Activated CD8-positive, alpha-beta T cell treated with anti-CD3 and anti-CD28 coated beads for 36 hours (primary cell): ENCODE measurements at regions not wholly inside any gene's neighbourhood (a gene's known extent, or its start where the extent isn't known, plus 50 kb on each side); places are given as distances from the start of the nearest gene placed in this dataset.

Experiments
- ATAC-seq: fragments of 200-7000 bp; cut with Tn5 transposase; one replicate; pipeline ENCODE4 v1.10.0; 2021; ENCODE audit warnings: mild to moderate bottlenecking, moderate library complexity
- CTCF ChIA-PET: fragments of 350-600 bp; sonication (Branson Sonifier 250); formaldehyde crosslinking; loops from one replicate; lab custom pipeline; 2021; ENCODE audit warnings: antibody characterized with exemption; lab: Charles Lee
- POLR2A ChIA-PET: fragments of 350-600 bp; sonication (Branson Sonifier 250); formaldehyde crosslinking; loops from one replicate; lab custom pipeline; 2021; ENCODE audit warnings: antibody characterized with exemption; lab: Charles Lee
- DNase-seq: peaks from one replicate; pipeline ENCODE4 v3.0.0-alpha.2; 2020
- H3K27ac Mint-ChIP-seq: one replicate; pipeline ENCODE4 v1.8.0; 2021; ENCODE audit warnings: mild to moderate bottlenecking, mixed read lengths
- H3K27me3 Mint-ChIP-seq: one replicate; pipeline ENCODE4 v1.8.0; 2021; ENCODE audit warnings: mixed read lengths
- H3K36me3 Mint-ChIP-seq: one replicate; pipeline ENCODE4 v1.8.0; 2021; ENCODE audit warnings: low read depth, mixed read lengths
- H3K4me1 Mint-ChIP-seq: one replicate; pipeline ENCODE4 v1.8.0; 2021; ENCODE audit warnings: low read depth, mixed read lengths
- H3K4me3 Mint-ChIP-seq: one replicate; pipeline ENCODE4 v1.8.0; 2021; ENCODE audit warnings: mild to moderate bottlenecking, moderate library complexity, mixed read lengths
- H3K9me3 Mint-ChIP-seq: one replicate; pipeline ENCODE4 v1.8.0; 2021; ENCODE audit warnings: mixed read lengths
- intact Hi-C: fragments of 100-400 bp; cut with micrococcal nuclease; formaldehyde crosslinking; loops from one replicate; pipeline ENCODE4 v1.10.0; 2022
- TF ChIP-seq, protein P1 (sequence below): fragments of 200-600 bp; IDR thresholded peaks from one replicate; pipeline ENCODE4 v1.8.0; 2022; ENCODE audit warnings: antibody characterized with exemption, mild to moderate bottlenecking

DNA sequence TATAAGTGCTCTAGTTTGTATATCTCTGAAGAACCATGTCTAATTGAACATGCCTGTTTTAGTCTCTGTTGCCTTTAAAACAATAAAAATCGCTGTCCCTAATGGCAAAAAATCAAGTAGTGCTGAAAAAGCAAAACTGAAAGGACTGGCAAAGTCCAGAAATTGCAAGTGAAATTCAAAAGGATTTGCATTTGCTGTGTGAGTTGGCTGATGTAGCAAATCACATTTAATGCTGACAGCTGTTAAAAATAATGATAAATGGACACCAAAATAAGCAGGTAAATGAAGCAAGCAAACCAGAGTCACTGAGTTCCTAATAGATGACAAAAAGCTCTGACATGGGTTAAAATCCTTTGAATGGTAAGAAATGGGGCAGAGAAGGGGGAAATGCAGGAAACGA lies 874.1 kb downstream of the GRM8 start:
- ChIA-PET CTCF (no interaction called here), POLR2A (no interaction called here)
- Mint-ChIP-seq H3K27ac (no peak overlapping the region), H3K36me3 (no peaks in the 10 kb centered on the region), H3K9me3 (no peaks in the 10 kb centered on the region), H3K27me3 (no peaks in the 10 kb centered on the region), H3K4me3 (no peak overlapping the region), H3K4me1 (no peaks in the 10 kb centered on the region)
- DNase-seq: no peak
- TF ChIP-seq, protein P1, sequence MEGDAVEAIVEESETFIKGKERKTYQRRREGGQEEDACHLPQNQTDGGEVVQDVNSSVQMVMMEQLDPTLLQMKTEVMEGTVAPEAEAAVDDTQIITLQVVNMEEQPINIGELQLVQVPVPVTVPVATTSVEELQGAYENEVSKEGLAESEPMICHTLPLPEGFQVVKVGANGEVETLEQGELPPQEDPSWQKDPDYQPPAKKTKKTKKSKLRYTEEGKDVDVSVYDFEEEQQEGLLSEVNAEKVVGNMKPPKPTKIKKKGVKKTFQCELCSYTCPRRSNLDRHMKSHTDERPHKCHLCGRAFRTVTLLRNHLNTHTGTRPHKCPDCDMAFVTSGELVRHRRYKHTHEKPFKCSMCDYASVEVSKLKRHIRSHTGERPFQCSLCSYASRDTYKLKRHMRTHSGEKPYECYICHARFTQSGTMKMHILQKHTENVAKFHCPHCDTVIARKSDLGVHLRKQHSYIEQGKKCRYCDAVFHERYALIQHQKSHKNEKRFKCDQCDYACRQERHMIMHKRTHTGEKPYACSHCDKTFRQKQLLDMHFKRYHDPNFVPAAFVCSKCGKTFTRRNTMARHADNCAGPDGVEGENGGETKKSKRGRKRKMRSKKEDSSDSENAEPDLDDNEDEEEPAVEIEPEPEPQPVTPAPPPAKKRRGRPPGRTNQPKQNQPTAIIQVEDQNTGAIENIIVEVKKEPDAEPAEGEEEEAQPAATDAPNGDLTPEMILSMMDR: no peak
- ATAC-seq: no peak
- intact Hi-C loops: no loop called here

DNA sequence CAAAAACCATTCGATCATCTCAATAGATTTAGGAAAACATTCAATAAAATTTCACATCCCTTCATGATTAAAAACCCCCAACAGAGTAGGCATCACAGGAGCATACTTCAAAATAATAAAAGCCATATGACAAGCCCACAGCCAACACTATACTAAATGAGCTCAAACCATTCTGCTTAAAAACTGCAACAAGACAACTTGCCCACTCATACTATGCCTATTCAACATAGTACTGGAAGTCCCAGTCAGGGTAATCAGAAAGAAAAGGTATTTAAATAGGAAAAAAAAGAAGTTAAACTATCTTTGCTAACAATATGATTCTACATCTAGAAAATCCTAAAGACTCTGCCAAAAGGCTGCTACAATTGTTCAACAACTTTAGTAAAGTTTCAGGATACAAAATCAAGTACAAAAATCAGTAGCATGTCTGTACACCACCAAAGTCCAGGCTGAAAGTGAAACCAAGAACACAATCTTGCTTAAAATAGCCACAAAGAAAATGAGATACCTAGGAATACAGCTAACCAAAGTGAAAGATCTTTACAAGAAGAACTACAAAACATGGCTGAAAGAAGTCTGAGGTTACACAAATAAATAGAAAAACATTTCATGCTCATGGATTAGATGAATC lies 882.6 kb downstream of the GRM8 start:
- Mint-ChIP-seq H3K27me3 (no peaks in the 10 kb centered on the region), H3K27ac (no peak overlapping the region), H3K4me3 (no peak overlapping the region), H3K9me3 (peaks cover 9% of the 10 kb centered on the region), H3K36me3 (no peaks in the 10 kb centered on the region), H3K4me1 (no peaks in the 10 kb centered on the region)
- intact Hi-C loops: no loop called here
- DNase-seq (no peak), ATAC-seq (no peak)
- TF ChIP-seq, protein P1: no peak
- ChIA-PET CTCF (no interaction called here), POLR2A (no interaction called here)

DNA sequence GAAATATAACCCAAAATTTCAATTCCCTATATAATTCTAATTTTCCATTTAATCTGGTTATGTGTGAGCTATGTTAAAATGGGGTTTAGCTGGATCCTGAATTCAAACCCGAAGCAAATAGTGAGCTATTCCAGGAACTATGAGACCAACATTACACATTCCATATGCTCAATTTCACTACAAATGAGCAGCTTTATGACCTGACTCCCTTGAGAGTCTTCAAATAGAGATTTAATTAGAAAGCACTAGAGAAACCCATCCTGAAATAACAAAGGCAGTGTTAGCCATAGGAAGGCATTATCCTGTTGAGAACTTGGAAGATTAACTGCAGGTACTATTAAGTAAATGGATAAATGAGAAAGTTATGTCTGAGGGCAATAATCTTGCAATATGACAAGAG lies 890.0 kb downstream of the GRM8 start:
- ChIA-PET POLR2A (no interaction called here), CTCF (no interaction called here)
- Mint-ChIP-seq H3K9me3 (peaks cover 3% of the 10 kb centered on the region), H3K4me1 (no peaks in the 10 kb centered on the region), H3K4me3 (no peak overlapping the region), H3K27ac (no peak overlapping the region), H3K27me3 (no peaks in the 10 kb centered on the region), H3K36me3 (no peaks in the 10 kb centered on the region)
- ATAC-seq: no peak
- no peak for DNase-seq
- intact Hi-C loops: no loop called here
- TF ChIP-seq, protein P1: no peak

DNA sequence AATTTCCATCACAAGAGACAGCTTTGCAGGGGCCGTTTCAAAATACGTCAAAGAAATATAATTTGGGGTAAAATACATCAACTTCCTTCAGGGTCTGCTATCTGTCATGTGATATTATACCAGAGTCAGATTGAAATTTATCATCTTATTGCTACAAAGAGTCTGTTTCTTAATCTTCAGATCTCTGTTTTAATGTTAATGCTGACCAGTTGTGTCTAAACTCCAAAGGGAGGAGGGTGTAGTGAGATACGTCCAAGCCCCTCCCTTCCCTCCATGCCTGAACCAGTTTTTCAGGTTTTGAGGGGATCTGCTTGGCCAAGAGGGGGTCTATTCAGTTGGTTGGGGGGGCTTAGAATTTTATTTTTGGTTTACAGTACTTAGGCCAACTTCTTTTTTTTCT lies 891.6 kb downstream of the GRM8 start:
- DNase-seq (no peak), ATAC-seq (no peak)
- Mint-ChIP-seq H3K36me3 (no peaks in the 10 kb centered on the region), H3K27me3 (no peaks in the 10 kb centered on the region), H3K4me1 (no peaks in the 10 kb centered on the region), H3K4me3 (no peak overlapping the region), H3K27ac (no peak overlapping the region), H3K9me3 (peaks cover 3% of the 10 kb centered on the region)
- CTCF ChIA-PET: no interaction called here
- TF ChIP-seq, protein P1: no peak
- POLR2A ChIA-PET: no interaction called here
- intact Hi-C loops: no loop called here

DNA sequence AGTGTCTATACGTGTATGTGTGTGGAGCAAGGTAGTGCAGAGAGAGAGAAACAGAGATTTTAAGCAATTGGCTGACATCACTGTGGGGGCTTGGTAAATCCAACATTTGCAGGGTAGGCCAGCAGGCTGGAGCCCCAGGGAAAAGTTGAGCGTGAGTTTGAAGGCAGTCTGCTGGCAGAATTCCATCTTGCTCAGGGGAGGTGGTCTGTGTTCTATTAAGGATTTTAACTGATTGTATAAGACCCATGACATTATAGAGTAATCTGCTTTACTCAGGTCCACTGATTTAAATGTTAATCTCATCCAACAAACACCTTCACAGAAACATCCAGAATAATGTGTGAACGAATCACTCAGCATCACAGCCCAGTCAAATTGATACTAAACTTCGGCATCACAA lies 912.9 kb downstream of the GRM8 start:
- TF ChIP-seq, protein P1: no peak
- ChIA-PET POLR2A (no interaction called here), CTCF (no interaction called here)
- H3K4me3 Mint-ChIP-seq: no peak overlapping the region
- H3K27me3 Mint-ChIP-seq: no peaks in the 10 kb centered on the region
- DNase-seq (no peak), ATAC-seq (no peak)
- no peak overlapping the region for H3K27ac Mint-ChIP-seq
- peaks cover 4% of the 10 kb centered on the region for H3K9me3 Mint-ChIP-seq
- H3K36me3 Mint-ChIP-seq: no peaks in the 10 kb centered on the region
- no peaks in the 10 kb centered on the region for H3K4me1 Mint-ChIP-seq
- intact Hi-C loops: no loop called here
